ENCODE measurements at regions not wholly inside any gene's neighbourhood (a gene's known extent, or its start where the extent isn't known, plus 50 kb on each side); places are given as distances from the start of the nearest gene placed in this dataset.

- Histone ChIP-seq H3K9me3 (ENCODE audit: insufficient read depth in 2 of 2, low read depth in 1 of 2, low read length in 1 of 2) (no peaks in the 10 kb centered on the region), H2AFZ (ENCODE audit: low read length) (no peak overlapping the region), H3K36me3 (ENCODE audit: control insufficient read depth in 2 of 4, insufficient read depth in 4 of 4, low read length in 3 of 4) (no peaks in the 10 kb centered on the region), H3K14ac (ENCODE audit: insufficient read length) (no peak overlapping the region), H3K18ac (ENCODE audit: extremely low read depth, low read length) (no peak overlapping the region), H3K4me3 (ENCODE audit: extremely low read depth in 1 of 4, insufficient read depth in 2 of 4, low read depth in 3 of 4, low read length in 4 of 4) (no peak overlapping the region), H3K4me1 (replicated peaks in 1 of 4; ENCODE audit: control insufficient read depth in 3 of 4, insufficient read depth in 4 of 4, low read length in 3 of 4) (no peaks in the 10 kb centered on the region), H4K20me1 (replicated peaks in 1 of 2; ENCODE audit: control insufficient read depth in 1 of 2, insufficient read depth in 2 of 2, low read length in 2 of 2) (no peaks in the 10 kb centered on the region), H2BK120ac (replicated peaks; ENCODE audit: low read depth, low read length) (no peak overlapping the region), H3K79me2 (ENCODE audit: control insufficient read depth in 1 of 2, insufficient read depth in 2 of 2, low read length in 2 of 2) (no peaks in the 10 kb centered on the region), H3K9ac (replicated peaks in 1 of 4; ENCODE audit: extremely low read depth in 1 of 4, low read depth in 3 of 4, low read length in 3 of 4) (no peak overlapping the region), H3K79me1 (ENCODE audit: low read depth, low read length) (no peaks in the 10 kb centered on the region), H2BK15ac (ENCODE audit: low read length) (no peak overlapping the region), H4K91ac (replicated peaks; ENCODE audit: insufficient read length, low read length) (no peak overlapping the region), H3K23me2 (ENCODE audit: low read depth, low read length) (no peaks in the 10 kb centered on the region), H3K4me2 (ENCODE audit: insufficient read depth in 1 of 2, low read depth in 2 of 2, low read length in 2 of 2) (no peak overlapping the region), H3K56ac (replicated peaks; ENCODE audit: insufficient read length, low read depth, low read length) (no peak overlapping the region), H3K4ac (replicated peaks; ENCODE audit: insufficient read length, low read depth, low read length) (no peak overlapping the region), H3K27ac (ENCODE audit: low read depth, low read length) (no peak overlapping the region), H2BK20ac (ENCODE audit: low read length) (no peak overlapping the region), H2BK12ac (ENCODE audit: low read depth, low read length) (no peak overlapping the region), H3K27me3 (replicated peaks in 1 of 4; ENCODE audit: control insufficient read depth in 3 of 4, extremely low read depth in 1 of 4, insufficient read depth in 3 of 4, low read length in 3 of 4) (no peaks in the 10 kb centered on the region), H2AK5ac (ENCODE audit: low read depth, low read length) (no peak overlapping the region), H2BK5ac (ENCODE audit: low read depth, low read length) (no peak overlapping the region), H4K8ac (ENCODE audit: extremely low read depth, insufficient read depth, low read length) (no peak overlapping the region), H3K23ac (ENCODE audit: insufficient read length) (no peak overlapping the region), H4K5ac (ENCODE audit: insufficient read length, low read depth, low read length) (no peak overlapping the region)
- CTCF ChIA-PET (ENCODE audit: partially characterized antibody): interaction anchor here (0.8 kb wide), 1 partner anchor 220 kb away, joined by 3 read pairs; no protein-coding TSS in a partner anchor
- POLR2A ChIA-PET (ENCODE audit: partially characterized antibody): no interaction called here
- FAIRE-seq (no peak), DNase-seq (ENCODE audit: low read depth in 1 of 2, low spot score in 2 of 2) (no peak)
- WGBS, 2 experiments (ENCODE audit: extremely low coverage in 1 of 2, insufficient coverage in 1 of 2, insufficient read length in 1 of 2, insufficient replicate concordance in 2 of 2, low coverage in 1 of 2, low lambda C conversion rate in 2 of 2, missing lambda C conversion rate in 1 of 2): 91% methylated on average over 4 of the region's 4 CpGs; no CpG with 5 or more reads in 1 of the 2 experiments
- TF ChIP-seq CEBPB (IDR thresholded peaks at IDR 0.05; ENCODE audit: low read depth, low read length): no peak
- no peak for TF ChIP-seq PHF8 (conservative IDR thresholded peaks at IDR 0.05; ENCODE audit: low read depth, low read length)
- no peak for TF ChIP-seq TAF1 (IDR thresholded peaks at IDR 0.05; ENCODE audit: low read depth, low read length)
- no peak for TF ChIP-seq SUZ12 (IDR thresholded peaks at IDR 0.05; ENCODE audit: low read length)
- TF ChIP-seq SIRT6 (IDR thresholded peaks at IDR 0.05; ENCODE audit: low read length): no peak
- no peak for TF ChIP-seq TEAD4 (IDR thresholded peaks at IDR 0.05; ENCODE audit: low read depth, low read length)
- no peak for TF ChIP-seq CHD2 (IDR thresholded peaks at IDR 0.05; ENCODE audit: low read length)
- no peak for TF ChIP-seq RAD21 (IDR thresholded peaks at IDR 0.05 in 1 of 2, conservative IDR thresholded peaks at IDR 0.05 in 1 of 2; ENCODE audit: low read depth in 2 of 2, low read length in 2 of 2)
- TF ChIP-seq ATF3 (IDR thresholded peaks at IDR 0.05; ENCODE audit: insufficient read depth, low read depth, low read length): no peak
- TF ChIP-seq KDM5A (IDR thresholded peaks at IDR 0.05; ENCODE audit: low read length): no peak
- no peak for TF ChIP-seq BCL11A (IDR thresholded peaks at IDR 0.05; ENCODE audit: low read depth in 2 of 2, low read length in 2 of 2)
- TF ChIP-seq SP2 (IDR thresholded peaks at IDR 0.05; ENCODE audit: low read length): no peak
- TF ChIP-seq GABPA (IDR thresholded peaks at IDR 0.05; ENCODE audit: borderline replicate concordance, insufficient read depth, low read length): no peak
- TF ChIP-seq RFX5 (IDR thresholded peaks at IDR 0.05; ENCODE audit: borderline replicate concordance, low read depth, low read length): no peak
- no peak for TF ChIP-seq CTBP2 (IDR thresholded peaks at IDR 0.05; ENCODE audit: borderline replicate concordance, insufficient read depth, insufficient read length, low read length)
- TF ChIP-seq YY1 (IDR thresholded peaks at IDR 0.05; ENCODE audit: low read depth, low read length): no peak
Measured at GRCh38 chr3:177466074-177466473, 268.8 kb upstream of the TBL1XR1 start.
